AG04449 (cell line): ENCODE measurements at regions not wholly inside any gene's neighbourhood (a gene's known extent, or its start where the extent isn't known, plus 50 kb on each side); places are given as distances from the start of the nearest gene placed in this dataset.
"Not testable (repeated sequence)": the region's sequence is repeated elsewhere in the genome, so short reads cannot be mapped to it uniquely, and the experiment has no call there.

ENCODE experiments used
- CTCF ChIA-PET: fragments of 350-600 bp; formaldehyde crosslinking; extraction: SDS; loops from one replicate; lab custom pipeline; 2021; ENCODE audit warnings: antibody characterized with exemption; lab: Yijun Ruan, JAX
- POLR2A ChIA-PET: fragments of 400-600, 350-600 bp; formaldehyde crosslinking; extraction: SDS; loops from one replicate; lab custom pipeline; 2020; ENCODE audit warnings: antibody characterized with exemption, inconsistent platforms; lab: Yijun Ruan, JAX
- DNase-seq: peaks from one replicate; pipeline ENCODE4 v3.0.0-alpha.2; 2010; ENCODE audit warnings: low read depth, low spot score
- H3K4me3 ChIP-seq: 2 replicates; pipeline ENCODE4 v1.5.1; 2011; ENCODE audit warnings: low read depth, mild to moderate bottlenecking, control low read depth, low read length
- CTCF ChIP-seq: IDR thresholded peaks from one replicate; pipeline ENCODE4 v1.5.1; 2011; ENCODE audit warnings: mild to moderate bottlenecking, moderate library complexity, low read length, control low read depth, inconsistent platforms; ENCODE audit not compliant: insufficient read depth; ENCODE audit errors: missing control alignments

GRCh38 chr14:27730204-27730603 is 1036.4 kb upstream of the FOXG1 start:
- POLR2A ChIA-PET = no interaction called here

GRCh38 chr14:27739657-27740156 is 1026.9 kb upstream of the FOXG1 start:
- H3K4me3 ChIP-seq = no peak overlapping the region
- CTCF ChIA-PET = no interaction called here
- DNase-seq = no peak
- POLR2A ChIA-PET = no interaction called here
- no peak for TF ChIP-seq CTCF

More at GRCh38 chr14:27730204-27730603, 1036.4 kb upstream of the FOXG1 start:
- TF ChIP-seq CTCF = no peak
- no peak overlapping the region for H3K4me3 ChIP-seq
- no peak for DNase-seq
- CTCF ChIA-PET = no interaction called here

GRCh38 chr14:27750114-27750513 is 1016.5 kb upstream of the FOXG1 start:
- ChIA-PET CTCF (no interaction called here), POLR2A (no interaction called here)
- no peak overlapping the region for H3K4me3 ChIP-seq
- no peak for DNase-seq
- no peak for TF ChIP-seq CTCF

GRCh38 chr14:27757642-27758041 is 1008.9 kb upstream of the FOXG1 start:
- CTCF ChIA-PET, POLR2A ChIA-PET, DNase-seq, H3K4me3 ChIP-seq: not testable (repeated sequence)

GRCh38 chr14:27760367-27760766 is 1006.2 kb upstream of the FOXG1 start:
- DNase-seq, POLR2A ChIA-PET, CTCF ChIA-PET, H3K4me3 ChIP-seq: not testable (repeated sequence)

- CTCF ChIA-PET, H3K4me3 ChIP-seq, POLR2A ChIA-PET, DNase-seq: not testable (repeated sequence)
Observed at GRCh38 chr14:27799066-27800028, 967.2 kb upstream of the FOXG1 start.

- H3K4me3 ChIP-seq, DNase-seq, CTCF ChIA-PET, POLR2A ChIA-PET: not testable (repeated sequence)
Observed at GRCh38 chr14:27817746-27818430, 948.7 kb upstream of the FOXG1 start.

- H3K4me3 ChIP-seq, POLR2A ChIA-PET, DNase-seq, CTCF ChIA-PET: not testable (repeated sequence)
Observed at GRCh38 chr14:27826149-27826548, 940.4 kb upstream of the FOXG1 start.

GRCh38 chr14:27831978-27832377 is 934.6 kb upstream of the FOXG1 start:
- POLR2A ChIA-PET, H3K4me3 ChIP-seq, DNase-seq, CTCF ChIA-PET: not testable (repeated sequence)

- CTCF ChIA-PET, DNase-seq, H3K4me3 ChIP-seq, POLR2A ChIA-PET: not testable (repeated sequence)
Observed at GRCh38 chr14:27833001-27833400, 933.6 kb upstream of the FOXG1 start.
